ENCODE measurements at regions not wholly inside any gene's neighbourhood (a gene's known extent, or its start where the extent isn't known, plus 50 kb on each side); places are given as distances from the start of the nearest gene placed in this dataset.

DNA sequence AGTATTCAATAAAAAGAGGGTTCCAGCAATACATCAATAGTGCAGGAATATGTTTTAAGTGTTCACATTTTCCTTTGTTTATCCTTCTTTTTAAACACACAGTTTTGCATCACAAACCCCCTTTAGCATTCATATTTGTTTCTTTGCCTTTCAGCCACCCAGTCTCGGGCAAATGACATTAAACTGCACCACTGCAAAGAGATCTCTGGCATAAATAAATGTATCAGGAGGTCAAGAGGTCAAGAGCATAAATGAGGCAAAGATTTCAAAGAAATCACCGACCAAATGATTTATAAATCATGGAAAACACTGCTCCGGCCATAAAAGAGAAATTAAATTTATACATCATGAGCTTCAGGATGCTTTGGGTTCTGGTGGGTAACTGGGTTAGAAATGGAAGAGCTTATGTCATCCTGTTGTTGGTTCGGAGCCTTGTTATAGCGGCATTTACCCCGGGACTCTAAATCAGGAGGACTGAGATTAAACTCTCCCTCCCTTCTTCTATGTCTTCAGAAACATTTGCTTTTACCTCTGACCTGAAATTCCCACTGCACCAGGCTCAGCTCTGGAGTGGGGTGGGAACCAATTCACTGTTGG, 449.6 kb upstream of the CLINT1 start:
- no peak for DNase-seq (ENCODE audit: extremely low read depth, low read depth, low spot score)

DNA sequence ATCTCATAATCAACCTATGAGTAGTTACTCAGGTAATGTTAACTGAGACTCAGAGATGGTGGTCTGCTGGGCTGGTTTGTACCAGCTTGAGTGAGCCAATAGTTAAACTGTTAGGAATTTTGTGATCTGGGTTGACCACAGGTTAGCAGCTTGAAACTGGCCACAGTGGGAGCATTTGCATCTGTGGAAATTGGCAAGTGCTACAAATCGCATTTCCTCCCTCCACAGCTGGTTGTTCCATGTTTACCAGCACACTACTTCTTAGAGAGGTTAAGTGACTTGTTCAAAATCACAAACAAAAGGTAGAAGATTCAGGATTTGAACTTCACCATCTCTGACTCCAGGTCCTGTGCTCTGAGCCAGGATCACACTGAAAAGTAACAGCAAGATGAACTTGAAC, 446.9 kb upstream of the CLINT1 start:
- DNase-seq (ENCODE audit: extremely low read depth, low read depth, low spot score): no peak

DNA sequence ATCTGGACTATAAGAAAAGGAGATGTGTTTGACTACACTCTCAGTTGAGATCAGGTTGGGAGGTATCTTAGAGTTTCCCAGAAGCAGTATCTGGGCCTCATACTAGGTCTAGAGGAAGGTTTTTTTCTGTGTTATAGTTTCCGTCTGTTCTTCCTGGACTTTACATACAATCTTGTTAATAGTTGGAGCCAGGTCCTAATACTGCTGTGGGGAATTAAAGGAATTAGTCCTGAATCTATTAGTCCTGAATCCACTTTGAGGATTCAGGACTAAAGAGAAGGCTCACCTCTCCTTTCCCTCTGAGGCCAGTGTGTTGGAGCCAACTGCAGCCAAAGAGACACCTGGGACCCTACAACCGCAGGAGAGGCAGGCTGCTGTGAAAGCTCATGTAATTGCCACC, 445.7 kb upstream of the CLINT1 start:
- no peak for DNase-seq (ENCODE audit: extremely low read depth, low read depth, low spot score)

DNA sequence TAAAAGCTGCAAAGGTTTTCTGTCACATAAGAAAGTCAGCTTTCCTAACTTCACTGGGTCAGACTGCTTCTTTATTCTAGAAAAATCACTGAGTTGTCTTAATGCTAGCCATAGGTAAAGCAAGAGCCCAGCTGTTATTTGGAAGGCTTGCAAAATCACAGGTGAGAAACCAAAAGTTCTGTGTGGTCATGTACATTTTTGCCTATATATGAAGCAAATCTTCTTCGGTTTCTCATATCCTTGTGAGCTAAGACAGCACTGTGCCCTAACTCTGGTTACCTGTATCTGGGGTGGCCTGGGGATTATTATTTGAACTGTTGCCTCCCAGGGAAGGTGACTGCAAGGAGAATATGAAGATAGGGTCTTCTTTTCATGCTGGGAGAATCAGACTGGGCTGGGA, 444.9 kb upstream of the CLINT1 start:
- DNase-seq (ENCODE audit: extremely low read depth, low read depth, low spot score): no peak

DNA sequence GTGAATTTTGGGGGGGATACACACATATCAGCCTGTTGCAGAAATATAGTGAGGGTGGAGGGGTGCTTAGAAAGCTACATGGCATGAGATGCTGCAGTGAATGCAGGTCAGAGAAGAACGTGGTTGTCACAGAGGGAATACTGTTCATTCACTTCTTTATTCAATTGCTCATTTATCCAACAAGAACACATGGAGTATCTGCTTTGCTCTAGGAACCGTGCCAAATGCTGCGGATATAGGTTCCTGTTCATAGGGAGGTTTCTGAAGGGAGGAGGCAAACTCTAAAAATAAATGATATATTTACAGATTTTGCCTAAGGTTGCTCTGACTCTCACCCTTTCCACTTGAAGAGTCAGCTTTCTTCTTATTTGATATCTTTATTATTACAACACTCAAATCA, 444.3 kb upstream of the CLINT1 start:
- no peak for DNase-seq (ENCODE audit: extremely low read depth, low read depth, low spot score)

DNA sequence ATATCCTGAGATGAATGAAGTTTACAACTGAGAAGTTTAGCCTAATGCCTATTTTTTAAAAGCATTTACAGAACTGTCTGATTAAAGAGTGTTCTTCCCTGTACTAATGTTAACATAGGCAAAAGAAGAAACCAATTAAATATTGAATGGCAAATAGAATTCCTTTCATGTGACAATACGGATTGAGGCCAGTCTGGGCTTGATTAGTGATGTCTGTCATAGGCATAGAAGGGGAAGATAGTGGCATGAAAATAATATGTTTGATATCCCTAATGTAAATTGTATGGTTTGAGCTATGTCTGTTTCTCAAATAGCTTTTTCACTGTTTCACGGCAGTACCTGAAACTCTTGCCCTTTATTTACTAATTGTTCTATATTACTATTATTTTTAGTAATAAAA, 443.1 kb upstream of the CLINT1 start:
- DNase-seq (ENCODE audit: extremely low read depth, low read depth, low spot score): no peak

DNA sequence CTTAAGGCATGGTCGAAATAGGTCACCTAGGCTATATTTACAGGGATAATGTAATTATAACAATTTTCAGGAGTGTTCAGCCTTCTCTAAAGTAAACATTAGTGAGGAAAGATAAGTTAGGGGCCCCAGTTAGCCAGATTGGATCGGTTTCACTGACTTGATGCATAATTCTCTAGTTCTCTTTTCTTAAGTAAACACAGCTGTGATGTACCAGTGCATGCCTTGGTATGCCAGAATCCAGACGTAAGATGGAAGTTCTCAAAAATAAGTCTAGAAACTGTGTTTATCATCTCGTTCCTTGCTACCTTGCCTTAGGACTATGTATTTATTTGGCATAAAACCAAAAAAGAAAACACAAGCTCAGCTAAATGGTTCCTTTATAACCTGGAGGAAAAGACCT, 442.2 kb upstream of the CLINT1 start:
- no peak for DNase-seq (ENCODE audit: extremely low read depth, low read depth, low spot score)

DNA sequence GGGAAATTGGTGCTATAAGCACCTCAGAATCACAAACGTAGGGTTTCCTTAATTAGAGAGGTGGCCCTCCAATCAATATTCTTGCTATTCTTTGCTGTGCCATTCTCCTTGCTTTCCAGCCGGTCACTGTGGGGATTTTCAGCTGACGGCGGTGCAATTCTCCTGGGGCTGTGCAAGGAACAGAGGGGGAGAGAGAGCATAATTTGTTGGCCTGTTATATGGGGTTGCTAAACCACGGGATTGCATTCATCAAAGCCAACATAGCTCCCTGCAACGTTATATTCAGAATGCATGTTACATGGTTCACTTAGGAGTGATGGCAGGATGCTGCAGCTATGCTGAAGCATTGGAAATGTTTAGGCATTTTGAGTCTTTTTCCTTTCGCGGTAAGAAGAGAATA, 441.3 kb upstream of the CLINT1 start:
- DNase-seq (ENCODE audit: extremely low read depth, low read depth, low spot score): no peak

DNA sequence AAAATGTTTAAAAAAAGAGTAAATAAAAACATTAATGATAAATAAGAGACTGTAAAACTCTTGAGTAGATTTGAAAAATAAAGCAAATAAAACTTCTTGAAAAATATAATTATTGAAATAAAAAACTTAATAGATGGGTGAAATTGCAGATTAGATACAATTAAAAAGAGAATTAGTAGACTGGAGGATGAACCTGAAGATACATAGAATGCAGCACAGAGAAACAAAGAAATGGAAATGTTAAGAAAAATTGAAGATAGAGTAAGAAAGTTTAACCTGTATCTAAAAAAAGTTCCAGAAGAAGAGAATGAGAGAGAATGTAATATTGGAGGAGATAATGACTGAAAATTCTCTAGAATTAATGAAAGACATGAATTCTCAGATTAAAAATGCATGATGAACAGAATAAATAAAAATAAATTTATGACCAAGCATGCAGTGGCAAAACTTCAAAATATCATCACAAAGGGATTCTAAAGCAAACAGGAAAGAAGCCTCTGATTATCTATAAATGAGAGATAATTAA, 438.1 kb upstream of the CLINT1 start:
- no peak for DNase-seq (ENCODE audit: extremely low read depth, low read depth, low spot score)

DNA sequence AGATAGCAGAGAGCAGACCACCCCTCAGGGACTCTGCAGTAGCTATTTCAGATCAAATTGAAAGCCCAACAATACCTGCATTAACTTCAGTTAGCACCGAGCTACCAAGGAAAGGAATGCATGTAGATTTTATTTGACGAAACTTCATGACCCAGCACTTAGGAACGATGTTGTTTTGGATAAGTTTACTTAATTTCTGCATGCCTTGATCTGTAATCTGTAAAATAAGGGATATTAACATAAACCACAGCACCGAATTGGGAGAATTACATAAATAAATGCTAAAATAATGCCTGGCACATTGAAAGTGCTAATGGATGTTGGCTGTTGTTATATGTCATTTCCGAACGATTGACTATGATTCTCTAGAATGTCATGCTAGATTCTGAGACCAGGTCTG, 435.8 kb upstream of the CLINT1 start:
- no peak for DNase-seq (ENCODE audit: extremely low read depth, low read depth, low spot score)

DNA sequence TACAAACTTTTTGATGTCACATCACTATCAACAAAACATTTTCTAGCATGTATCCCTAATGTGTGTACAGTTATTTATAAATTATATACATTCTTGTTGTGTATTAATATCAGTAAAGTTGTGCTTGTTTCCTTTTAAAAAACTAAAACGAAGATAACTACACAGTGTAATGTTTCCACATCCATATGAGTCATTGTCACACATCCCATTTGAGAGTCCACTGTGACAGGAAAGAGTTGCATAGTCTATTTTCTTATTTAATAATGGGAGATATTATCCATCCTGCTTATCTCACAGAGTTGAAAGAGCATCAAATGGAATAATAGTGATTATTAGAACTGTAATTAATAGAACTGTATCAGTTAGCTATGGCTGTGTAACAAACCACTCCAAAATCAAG, 434.0 kb upstream of the CLINT1 start:
- no peak for DNase-seq (ENCODE audit: extremely low read depth, low read depth, low spot score)

DNA sequence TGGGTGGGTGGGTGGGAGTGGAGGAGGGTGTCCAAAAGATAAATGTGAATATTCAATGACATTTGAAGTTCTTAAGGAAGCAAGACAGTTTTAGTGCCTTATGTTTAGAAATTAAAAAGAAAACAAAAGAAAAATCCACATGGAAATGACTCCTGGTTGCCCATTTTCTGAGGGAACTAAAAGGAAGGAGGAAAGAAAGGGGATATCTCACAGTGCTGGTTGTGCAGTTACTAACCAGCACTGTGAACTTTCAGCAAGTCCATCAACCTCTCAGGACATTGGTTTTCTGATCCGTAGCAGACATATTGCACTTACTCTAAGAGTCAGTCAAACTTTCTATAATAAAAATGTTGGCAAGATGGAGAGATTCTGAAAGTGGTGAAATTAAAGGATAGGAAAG, 431.0 kb upstream of the CLINT1 start:
- DNase-seq (ENCODE audit: extremely low read depth, low read depth, low spot score): no peak

DNA sequence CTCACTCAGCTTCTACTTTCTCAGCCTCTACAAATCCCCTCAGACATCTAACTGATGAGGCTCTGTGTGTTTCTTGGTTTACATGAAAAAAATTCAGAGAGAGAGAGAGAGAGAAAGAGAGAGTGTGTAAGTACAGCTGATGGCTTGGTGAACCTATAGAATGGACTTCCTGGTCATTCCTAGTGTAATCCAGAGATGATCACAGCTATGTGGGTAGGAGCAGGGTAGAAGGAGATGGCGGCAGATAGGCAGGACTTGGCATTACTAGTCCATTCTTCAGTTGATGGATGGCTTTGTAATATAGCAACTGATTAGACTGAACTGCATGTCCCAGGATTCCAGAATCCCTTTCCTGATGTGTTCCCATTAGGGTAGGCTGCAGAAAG, 429.3 kb upstream of the CLINT1 start:
- no peak for DNase-seq (ENCODE audit: extremely low read depth, low read depth, low spot score)

DNA sequence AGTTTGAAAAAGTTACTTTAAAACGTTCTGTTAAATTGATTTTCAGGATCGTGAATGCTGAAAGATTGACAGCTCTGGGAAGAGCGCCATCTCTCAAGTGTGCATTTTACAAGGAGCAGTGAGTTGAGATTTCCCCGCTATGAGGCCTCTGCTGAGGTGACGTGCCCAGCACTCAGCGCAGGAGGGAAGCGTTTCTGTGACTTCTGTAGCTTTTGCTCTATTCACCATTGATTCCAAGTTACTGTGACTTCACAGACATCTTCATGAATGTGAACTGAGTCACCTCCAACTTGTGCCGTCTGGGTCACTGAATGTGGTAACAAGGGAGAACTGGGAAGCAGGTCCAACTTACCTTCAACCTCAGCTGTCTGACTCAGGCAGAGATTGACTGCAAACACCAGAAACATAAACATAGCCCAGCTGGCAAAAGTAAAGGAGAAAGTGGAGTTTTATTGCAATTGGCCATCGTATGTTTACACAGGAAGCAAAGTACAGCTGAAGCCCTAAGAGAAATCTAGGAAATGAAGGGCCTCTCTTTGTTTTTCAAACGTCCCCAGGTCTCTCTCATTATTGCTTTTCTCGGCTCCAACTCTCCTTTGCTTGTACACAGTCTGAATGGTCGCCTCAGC, 428.8 kb upstream of the CLINT1 start:
- DNase-seq (ENCODE audit: extremely low read depth, low read depth, low spot score): no peak

DNA sequence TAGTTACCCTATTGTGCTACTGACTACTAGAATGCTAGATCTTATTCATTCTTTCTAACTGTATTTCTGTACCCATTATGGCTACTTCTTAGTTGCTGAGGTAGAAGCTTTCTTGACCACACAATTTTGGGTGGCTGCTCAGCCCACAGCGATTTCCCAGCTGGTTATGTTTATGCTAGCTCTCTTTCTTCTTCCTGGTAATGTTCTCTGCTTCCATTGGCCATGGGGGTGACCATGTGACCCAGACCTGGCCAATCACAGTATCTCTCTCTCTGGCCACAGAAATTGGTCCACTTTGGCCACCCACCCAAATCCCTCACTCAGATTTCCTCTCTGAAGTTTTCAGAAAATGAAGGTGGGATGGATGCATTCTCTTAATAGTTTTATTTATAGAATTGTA, 427.9 kb upstream of the CLINT1 start:
- no peak for DNase-seq (ENCODE audit: extremely low read depth, low read depth, low spot score)

DNA sequence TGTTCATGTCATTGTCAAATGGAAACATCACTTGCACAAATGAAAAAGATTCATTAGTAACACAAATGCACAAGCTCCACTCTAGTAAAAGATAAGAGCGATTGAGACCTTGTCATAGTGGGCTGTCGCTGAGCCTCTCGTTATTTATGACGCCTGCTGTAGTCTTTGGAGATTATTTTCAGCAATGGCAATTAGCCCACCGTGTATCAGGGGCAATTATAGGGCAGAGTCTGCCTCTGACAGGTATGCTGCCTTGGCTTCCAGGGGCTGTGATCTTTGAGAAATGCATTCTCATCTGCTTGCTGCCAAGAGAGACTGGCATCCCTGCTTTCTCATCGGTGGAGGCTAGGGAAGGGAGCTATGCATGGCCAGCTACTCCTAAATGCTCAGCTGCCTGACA, 426.8 kb upstream of the CLINT1 start:
- no peak for DNase-seq (ENCODE audit: extremely low read depth, low read depth, low spot score)

DNA sequence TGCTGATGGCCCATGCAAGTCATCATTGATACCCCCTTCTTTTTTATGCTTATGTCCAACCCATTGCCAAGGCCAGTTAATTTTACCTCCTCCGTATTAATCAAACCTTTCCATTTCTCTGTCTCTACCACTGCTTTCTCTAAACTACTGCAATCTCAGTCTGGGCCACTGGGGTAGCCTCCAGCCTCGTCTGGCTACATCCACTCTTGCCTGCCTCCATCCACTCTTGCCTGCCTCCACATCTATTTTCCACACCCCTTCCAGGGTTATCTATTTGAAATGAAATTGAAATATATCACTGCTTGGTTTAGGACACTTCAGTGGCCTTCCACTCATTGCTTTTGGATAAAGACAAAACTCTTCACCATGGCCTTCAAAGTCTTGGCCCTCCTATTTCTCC, 425.3 kb upstream of the CLINT1 start:
- DNase-seq (ENCODE audit: extremely low read depth, low read depth, low spot score): no peak

DNA sequence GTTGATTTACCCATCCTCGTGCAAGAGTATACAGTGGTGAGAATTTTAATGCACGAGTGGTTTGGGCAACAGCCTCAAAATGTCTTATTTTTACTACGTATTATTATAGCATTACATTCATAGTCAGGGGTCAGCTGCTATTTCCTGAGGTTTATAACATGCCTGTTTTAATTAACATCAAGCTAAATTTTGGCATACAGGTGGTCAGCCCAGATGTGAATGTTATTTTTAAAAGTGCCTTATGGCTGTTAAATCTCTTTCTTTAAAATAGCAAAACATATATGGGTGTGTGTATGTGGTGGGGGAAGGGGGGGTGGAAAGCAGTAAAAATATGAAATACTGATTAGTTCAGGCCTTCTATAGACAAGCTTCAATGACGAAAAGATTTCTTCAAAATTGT, 424.5 kb upstream of the CLINT1 start:
- DNase-seq (ENCODE audit: extremely low read depth, low read depth, low spot score): no peak

DNA sequence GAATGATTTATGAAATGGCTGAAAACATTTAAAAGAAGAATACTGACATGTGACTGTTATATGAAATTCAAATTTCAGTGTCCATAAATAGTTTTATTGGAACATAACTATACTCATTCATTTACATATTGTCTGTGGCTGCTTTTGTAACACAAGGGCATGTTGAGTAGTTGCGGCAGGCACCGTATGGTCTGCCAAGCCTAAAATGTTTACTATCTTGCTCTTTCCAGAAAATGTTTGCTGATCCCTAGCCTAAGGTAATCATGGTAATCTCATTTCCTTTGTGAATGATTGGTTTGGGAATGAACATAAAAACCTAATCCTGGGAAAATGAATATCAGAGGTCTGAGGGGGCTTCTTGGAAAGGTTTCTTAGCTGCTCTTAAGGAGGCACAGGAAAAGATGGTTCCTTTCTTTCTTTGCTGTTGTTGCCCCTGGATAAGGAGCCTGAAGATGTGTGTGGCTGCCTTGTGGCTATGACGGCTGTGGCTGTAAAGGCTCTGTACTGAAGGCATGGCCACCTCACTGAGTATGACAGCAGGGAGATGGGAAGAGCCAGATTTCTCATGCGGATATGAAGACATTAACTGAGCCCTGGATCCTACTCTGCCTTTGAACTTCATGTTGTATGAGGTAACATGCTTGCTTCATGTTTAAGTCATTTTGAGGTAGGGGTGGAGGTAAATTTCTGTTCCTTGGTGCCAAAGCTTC, 419.4 kb upstream of the CLINT1 start:
- DNase-seq (ENCODE audit: extremely low read depth, low read depth, low spot score): no peak

DNA sequence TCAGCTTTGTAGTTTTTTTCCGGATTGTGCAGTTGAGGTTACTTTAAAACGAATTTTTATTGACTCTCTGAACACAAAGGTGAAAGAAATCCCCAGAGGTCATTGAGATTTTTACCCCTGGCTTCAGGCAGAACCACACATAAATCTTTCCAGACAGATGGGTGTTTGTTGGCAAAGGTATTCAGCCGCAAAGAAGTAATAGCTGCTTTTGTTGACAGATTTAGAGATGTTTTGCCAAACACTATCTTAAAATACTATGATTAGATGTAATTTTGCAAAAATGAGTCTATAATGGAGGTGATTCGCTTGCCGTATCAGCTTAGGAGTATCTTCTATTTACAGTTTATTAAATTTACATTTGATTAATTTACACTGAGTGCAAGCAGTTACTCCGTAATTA, 418.3 kb upstream of the CLINT1 start:
- no peak for DNase-seq (ENCODE audit: extremely low read depth, low read depth, low spot score)

DNA sequence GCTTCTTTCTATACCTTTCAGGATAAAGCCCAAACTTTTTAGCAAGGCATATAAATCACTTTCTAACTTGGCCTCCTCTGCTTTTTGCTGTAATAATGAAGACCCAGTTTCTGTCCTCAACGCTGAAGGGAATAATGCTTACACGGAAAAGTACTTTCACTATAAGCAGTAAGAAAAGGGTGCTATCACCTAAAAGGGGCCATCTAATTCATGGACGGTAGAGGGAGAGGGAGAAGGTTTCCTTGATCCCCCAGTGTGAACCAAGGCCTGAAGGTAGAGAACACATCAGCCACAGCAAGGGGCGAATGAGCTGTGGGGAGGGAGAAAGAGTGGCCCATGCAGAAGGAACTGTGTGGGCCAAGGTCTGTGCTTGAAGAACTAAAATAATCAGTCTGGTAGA, 417.7 kb upstream of the CLINT1 start:
- no peak for DNase-seq (ENCODE audit: extremely low read depth, low read depth, low spot score)

DNA sequence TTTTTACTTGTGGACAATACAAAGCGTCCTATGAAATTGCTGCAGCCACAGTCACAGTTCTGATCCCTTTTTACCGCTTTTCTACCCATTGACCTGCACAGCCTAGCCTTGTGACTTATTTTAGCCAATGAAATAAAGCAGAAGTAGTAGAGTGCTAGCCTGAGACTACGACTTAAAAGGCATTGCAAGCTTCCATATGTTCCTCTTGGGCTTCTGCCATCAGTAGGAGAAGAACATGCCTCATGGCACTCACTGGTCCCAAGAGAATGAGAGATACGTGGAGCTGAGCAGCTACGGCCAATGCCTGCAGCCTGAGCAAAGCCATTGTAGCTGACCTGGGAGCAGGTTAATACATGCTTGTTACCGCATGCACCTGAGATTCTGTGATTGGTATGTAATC, 416.6 kb upstream of the CLINT1 start:
- DNase-seq (ENCODE audit: extremely low read depth, low read depth, low spot score): no peak

Measured in glomerular endothelial cell (primary cell).